ENCODE measurements at regions not wholly inside any gene's neighbourhood (a gene's known extent, or its start where the extent isn't known, plus 50 kb on each side); places are given as distances from the start of the nearest gene placed in this dataset.

DNA sequence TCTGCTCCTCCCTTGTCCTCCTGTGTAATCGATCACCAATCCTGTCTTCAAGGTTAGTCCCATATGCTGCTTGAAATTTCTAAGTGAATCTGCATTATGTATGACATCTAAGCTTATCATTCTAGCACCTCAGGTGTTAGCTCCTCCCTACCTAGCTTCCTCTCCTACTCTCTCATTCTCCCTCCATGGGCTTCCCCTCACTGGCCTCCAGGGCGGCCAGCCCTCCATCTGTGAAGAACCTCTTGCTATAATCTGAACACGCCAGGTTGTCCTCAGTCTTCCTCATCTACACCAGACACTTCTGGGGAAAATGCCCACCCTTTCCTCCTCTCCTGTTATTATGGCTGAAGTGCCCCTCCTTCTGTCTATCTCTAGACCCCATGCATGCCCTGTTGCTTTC, 599.3 kb upstream of the KLF4 start:
- peaks cover 14% of the 10 kb centered on the region for H3K9me3 Mint-ChIP-seq (ENCODE audit: unreplicated experiment)
- TF ChIP-seq, protein P1, sequence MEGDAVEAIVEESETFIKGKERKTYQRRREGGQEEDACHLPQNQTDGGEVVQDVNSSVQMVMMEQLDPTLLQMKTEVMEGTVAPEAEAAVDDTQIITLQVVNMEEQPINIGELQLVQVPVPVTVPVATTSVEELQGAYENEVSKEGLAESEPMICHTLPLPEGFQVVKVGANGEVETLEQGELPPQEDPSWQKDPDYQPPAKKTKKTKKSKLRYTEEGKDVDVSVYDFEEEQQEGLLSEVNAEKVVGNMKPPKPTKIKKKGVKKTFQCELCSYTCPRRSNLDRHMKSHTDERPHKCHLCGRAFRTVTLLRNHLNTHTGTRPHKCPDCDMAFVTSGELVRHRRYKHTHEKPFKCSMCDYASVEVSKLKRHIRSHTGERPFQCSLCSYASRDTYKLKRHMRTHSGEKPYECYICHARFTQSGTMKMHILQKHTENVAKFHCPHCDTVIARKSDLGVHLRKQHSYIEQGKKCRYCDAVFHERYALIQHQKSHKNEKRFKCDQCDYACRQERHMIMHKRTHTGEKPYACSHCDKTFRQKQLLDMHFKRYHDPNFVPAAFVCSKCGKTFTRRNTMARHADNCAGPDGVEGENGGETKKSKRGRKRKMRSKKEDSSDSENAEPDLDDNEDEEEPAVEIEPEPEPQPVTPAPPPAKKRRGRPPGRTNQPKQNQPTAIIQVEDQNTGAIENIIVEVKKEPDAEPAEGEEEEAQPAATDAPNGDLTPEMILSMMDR (IDR thresholded peaks at IDR 0.05; ENCODE audit: insufficient read depth in 1 of 2, low read depth in 1 of 2, low read length in 1 of 2, severe bottlenecking in 1 of 2, unreplicated experiment in 1 of 2): no peak
- H3K36me3 Mint-ChIP-seq (ENCODE audit: insufficient read depth, unreplicated experiment): no peaks in the 10 kb centered on the region
- no peaks in the 10 kb centered on the region for H3K27me3 ChIP-seq (replicated peaks; ENCODE audit: control insufficient read depth, insufficient read depth, low read length)
- H3K27me3 Mint-ChIP-seq (ENCODE audit: insufficient read depth, unreplicated experiment): no peaks in the 10 kb centered on the region
- H3K4me3 ChIP-seq (ENCODE audit: low read depth, low read length): no peak overlapping the region
- peaks cover 14% of the 10 kb centered on the region for H3K4me1 Mint-ChIP-seq (ENCODE audit: low read depth, unreplicated experiment)
- H3K27ac Mint-ChIP-seq (ENCODE audit: unreplicated experiment): no peak overlapping the region
- no peaks in the 10 kb centered on the region for H3K36me3 ChIP-seq (ENCODE audit: control insufficient read depth, insufficient read depth, low read length)
- no TSS peak for BruUV-seq (replicated peaks)
- DNase-seq: no peak
- ChIA-PET CTCF (no interaction called here), POLR2A (no interaction called here)
- H3K9me3 ChIP-seq: no peaks in the 10 kb centered on the region
- H3K4me3 Mint-ChIP-seq (ENCODE audit: unreplicated experiment): no peak overlapping the region
- intact Hi-C loops (cut with micrococcal nuclease; ENCODE audit: unreplicated experiment): no loop called here
- H3K4me1 ChIP-seq: peaks cover 8% of the 10 kb centered on the region

DNA sequence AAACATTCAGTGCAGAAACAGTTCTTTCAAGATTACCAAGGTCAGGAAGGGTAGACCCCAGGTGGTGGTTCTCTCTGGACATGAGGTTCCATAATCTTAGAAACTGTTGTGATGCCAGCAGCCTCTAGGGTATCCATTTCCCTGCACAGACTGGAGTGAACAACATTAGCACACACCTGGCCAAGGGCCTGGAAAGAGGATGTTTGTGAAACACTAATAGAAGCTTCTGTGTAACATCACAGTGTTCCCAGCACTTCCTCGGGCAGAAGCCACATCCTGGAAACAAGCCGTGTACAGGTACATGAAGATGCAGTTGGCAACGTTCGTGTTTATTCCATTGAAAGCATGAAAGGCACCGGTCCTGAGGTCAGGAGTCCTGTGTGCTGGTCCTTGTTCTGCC, 598.2 kb upstream of the KLF4 start:
- Histone ChIP-seq H3K4me1 (no peaks in the 10 kb centered on the region), H3K27me3 (replicated peaks; ENCODE audit: control insufficient read depth, insufficient read depth, low read length) (no peaks in the 10 kb centered on the region), H3K36me3 (ENCODE audit: control insufficient read depth, insufficient read depth, low read length) (no peaks in the 10 kb centered on the region), H3K4me3 (ENCODE audit: low read depth, low read length) (no peak overlapping the region), H3K9me3 (no peaks in the 10 kb centered on the region)
- intact Hi-C loops (cut with micrococcal nuclease; ENCODE audit: unreplicated experiment): no loop called here
- peaks cover 19% of the 10 kb centered on the region for H3K9me3 Mint-ChIP-seq (ENCODE audit: unreplicated experiment)
- CTCF ChIA-PET: no interaction called here
- POLR2A ChIA-PET: no interaction called here
- H3K4me1 Mint-ChIP-seq (ENCODE audit: low read depth, unreplicated experiment): peaks cover 14% of the 10 kb centered on the region
- DNase-seq: no peak
- BruUV-seq (replicated peaks): no TSS peak
- H3K4me3 Mint-ChIP-seq (ENCODE audit: unreplicated experiment): no peak overlapping the region
- no peak overlapping the region for H3K27ac Mint-ChIP-seq (ENCODE audit: unreplicated experiment)
- H3K27me3 Mint-ChIP-seq (ENCODE audit: insufficient read depth, unreplicated experiment): no peaks in the 10 kb centered on the region
- TF ChIP-seq, protein P1 (IDR thresholded peaks at IDR 0.05; ENCODE audit: insufficient read depth in 1 of 2, low read depth in 1 of 2, low read length in 1 of 2, severe bottlenecking in 1 of 2, unreplicated experiment in 1 of 2): no peak
- no peaks in the 10 kb centered on the region for H3K36me3 Mint-ChIP-seq (ENCODE audit: insufficient read depth, unreplicated experiment)

DNA sequence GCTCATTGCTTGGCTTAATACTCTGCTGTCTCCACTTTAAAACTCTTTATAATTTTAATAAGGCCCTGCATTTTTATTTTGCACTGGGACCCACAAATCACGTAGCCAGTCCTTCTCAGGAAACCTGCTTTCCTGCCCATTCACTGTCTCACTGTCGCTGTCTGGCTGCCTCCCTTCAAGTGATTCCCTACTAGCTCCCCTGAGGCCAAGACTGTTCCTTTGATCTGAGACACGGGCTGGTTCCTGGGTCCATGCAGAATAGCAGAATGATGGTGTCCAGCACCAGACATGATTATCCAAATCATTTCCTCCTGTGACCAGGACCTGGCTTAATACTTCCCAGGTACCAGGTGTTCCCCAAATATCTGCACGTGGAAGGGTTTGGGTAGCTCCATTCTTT, 597.1 kb upstream of the KLF4 start:
- H3K9me3 Mint-ChIP-seq (ENCODE audit: unreplicated experiment): peaks cover 21% of the 10 kb centered on the region
- POLR2A ChIA-PET: no interaction called here
- Histone ChIP-seq H3K4me1 (no peaks in the 10 kb centered on the region), H3K27me3 (replicated peaks; ENCODE audit: control insufficient read depth, insufficient read depth, low read length) (no peaks in the 10 kb centered on the region), H3K9me3 (no peaks in the 10 kb centered on the region), H3K36me3 (ENCODE audit: control insufficient read depth, insufficient read depth, low read length) (no peaks in the 10 kb centered on the region), H3K4me3 (ENCODE audit: low read depth, low read length) (no peak overlapping the region)
- no peaks in the 10 kb centered on the region for H3K27me3 Mint-ChIP-seq (ENCODE audit: insufficient read depth, unreplicated experiment)
- CTCF ChIA-PET: no interaction called here
- no TSS peak for BruUV-seq (replicated peaks)
- intact Hi-C loops (cut with micrococcal nuclease; ENCODE audit: unreplicated experiment): no loop called here
- H3K4me3 Mint-ChIP-seq (ENCODE audit: unreplicated experiment): no peak overlapping the region
- no peak for DNase-seq
- peaks cover 14% of the 10 kb centered on the region for H3K4me1 Mint-ChIP-seq (ENCODE audit: low read depth, unreplicated experiment)
- TF ChIP-seq, protein P1 (IDR thresholded peaks at IDR 0.05; ENCODE audit: insufficient read depth in 1 of 2, low read depth in 1 of 2, low read length in 1 of 2, severe bottlenecking in 1 of 2, unreplicated experiment in 1 of 2): no peak
- no peaks in the 10 kb centered on the region for H3K36me3 Mint-ChIP-seq (ENCODE audit: insufficient read depth, unreplicated experiment)
- H3K27ac Mint-ChIP-seq (ENCODE audit: unreplicated experiment): no peak overlapping the region

Measured in Caco-2 (cell line).